ENCODE measurements at regions not wholly inside any gene's neighbourhood (a gene's known extent, or its start where the extent isn't known, plus 50 kb on each side); places are given as distances from the start of the nearest gene placed in this dataset.

GRCh38 chr12:16681196-16681595, 75.2 kb upstream of the LMO3 start:
- no peak for DNase-seq
- Mint-ChIP-seq H3K27ac (no peak overlapping the region), H3K4me3 (no peak overlapping the region), H3K36me3 (ENCODE audit: low read depth) (no peaks in the 10 kb centered on the region), H3K9me3 (no peaks in the 10 kb centered on the region), H3K4me1 (peaks cover 14% of the 10 kb centered on the region), H3K27me3 (ENCODE audit: low read depth, poor library complexity) (no peaks in the 10 kb centered on the region)
- TF ChIP-seq CTCF (IDR thresholded peaks at IDR 0.05), result no peak

GRCh38 chr12:16675438-16675837, 69.5 kb upstream of the LMO3 start:
- TF ChIP-seq CTCF (IDR thresholded peaks at IDR 0.05), result no peak
- Mint-ChIP-seq H3K9me3 (no peaks in the 10 kb centered on the region), H3K36me3 (ENCODE audit: low read depth) (no peaks in the 10 kb centered on the region), H3K27ac (no peak overlapping the region), H3K4me3 (no peak overlapping the region), H3K4me1 (no peaks in the 10 kb centered on the region), H3K27me3 (ENCODE audit: low read depth, poor library complexity) (no peaks in the 10 kb centered on the region)
- DNase-seq, result no peak

- Mint-ChIP-seq H3K4me1 (no peaks in the 10 kb centered on the region), H3K9me3 (no peaks in the 10 kb centered on the region)
- TF ChIP-seq CTCF (IDR thresholded peaks at IDR 0.05), result no peak
Observed at GRCh38 chr12:16674885-16675284, 68.9 kb upstream of the LMO3 start.

GRCh38 chr12:16670456-16671050, 64.6 kb upstream of the LMO3 start:
- no peaks in the 10 kb centered on the region for H3K36me3 Mint-ChIP-seq (ENCODE audit: low read depth)
- TF ChIP-seq CTCF (IDR thresholded peaks at IDR 0.05), result no peak
- DNase-seq, result no peak
- H3K4me3 Mint-ChIP-seq, result no peak overlapping the region
- no peaks in the 10 kb centered on the region for H3K27me3 Mint-ChIP-seq (ENCODE audit: low read depth, poor library complexity)
- H3K4me1 Mint-ChIP-seq, result peaks cover 5% of the 10 kb centered on the region
- H3K27ac Mint-ChIP-seq, result no peak overlapping the region
- no peaks in the 10 kb centered on the region for H3K9me3 Mint-ChIP-seq

More at GRCh38 chr12:16674885-16675284, 68.9 kb upstream of the LMO3 start:
- Mint-ChIP-seq H3K4me3 (no peak overlapping the region), H3K27me3 (ENCODE audit: low read depth, poor library complexity) (no peaks in the 10 kb centered on the region), H3K27ac (no peak overlapping the region), H3K36me3 (ENCODE audit: low read depth) (no peaks in the 10 kb centered on the region)
- DNase-seq, result no peak

GRCh38 chr12:16669756-16670155, 63.8 kb upstream of the LMO3 start:
- no peaks in the 10 kb centered on the region for H3K27me3 Mint-ChIP-seq (ENCODE audit: low read depth, poor library complexity)
- no peaks in the 10 kb centered on the region for H3K9me3 Mint-ChIP-seq
- peaks cover 5% of the 10 kb centered on the region for H3K4me1 Mint-ChIP-seq
- H3K4me3 Mint-ChIP-seq, result no peak overlapping the region
- DNase-seq, result no peak
- no peaks in the 10 kb centered on the region for H3K36me3 Mint-ChIP-seq (ENCODE audit: low read depth)
- TF ChIP-seq CTCF (IDR thresholded peaks at IDR 0.05), result no peak
- no peak overlapping the region for H3K27ac Mint-ChIP-seq

- no peak overlapping the region for H3K27ac Mint-ChIP-seq
- no peak overlapping the region for H3K4me3 Mint-ChIP-seq
- DNase-seq, result no peak
- peaks cover 5% of the 10 kb centered on the region for H3K4me1 Mint-ChIP-seq
- H3K27me3 Mint-ChIP-seq (ENCODE audit: low read depth, poor library complexity), result no peaks in the 10 kb centered on the region
- H3K36me3 Mint-ChIP-seq (ENCODE audit: low read depth), result no peaks in the 10 kb centered on the region
- TF ChIP-seq CTCF (IDR thresholded peaks at IDR 0.05), result no peak
- no peaks in the 10 kb centered on the region for H3K9me3 Mint-ChIP-seq
Observed at GRCh38 chr12:16668198-16668597, 62.2 kb upstream of the LMO3 start.
